T-helper 2 cell treated with Interferon-gamma antibody and Interleukin-4, amounts not matched to agents 5 μg/mL and 100 μg/mL, for 36 hours (primary cell): ENCODE measurements at regions not wholly inside any gene's neighbourhood (a gene's known extent, or its start where the extent isn't known, plus 50 kb on each side); places are given as distances from the start of the nearest gene placed in this dataset.

Source experiments
- DNase-seq: peaks from one replicate; pipeline ENCODE4 v3.0.0; 2021; ENCODE audit warnings: low spot score
- H3K27ac Mint-ChIP-seq: one replicate; pipeline ENCODE4 v1.8.0; 2021; ENCODE audit warnings: mild to moderate bottlenecking, mixed read lengths
- H3K27me3 Mint-ChIP-seq: one replicate; pipeline ENCODE4 v1.8.0; 2021; ENCODE audit warnings: low read depth, mixed read lengths
- H3K36me3 Mint-ChIP-seq: one replicate; pipeline ENCODE4 v1.8.0; 2021; ENCODE audit warnings: low read depth, mixed read lengths
- H3K4me1 Mint-ChIP-seq: one replicate; pipeline ENCODE4 v1.8.0; 2021; ENCODE audit warnings: low read depth, mixed read lengths
- H3K4me3 Mint-ChIP-seq: one replicate; pipeline ENCODE4 v1.8.0; 2022; ENCODE audit warnings: mild to moderate bottlenecking, moderate library complexity, mixed read lengths
- H3K9me3 Mint-ChIP-seq: one replicate; pipeline ENCODE4 v1.8.0; 2021; ENCODE audit warnings: mixed read lengths

- DNase-seq, result no peak
- Mint-ChIP-seq H3K4me3 (no peak overlapping the region), H3K27me3 (peaks cover 25% of the 10 kb centered on the region), H3K9me3 (peaks cover 11% of the 10 kb centered on the region), H3K36me3 (no peaks in the 10 kb centered on the region), H3K27ac (no peak overlapping the region), H3K4me1 (no peaks in the 10 kb centered on the region)
Observed at GRCh38 chr6:87881342-87881895, 166.2 kb upstream of the SPACA1 start.

DNA sequence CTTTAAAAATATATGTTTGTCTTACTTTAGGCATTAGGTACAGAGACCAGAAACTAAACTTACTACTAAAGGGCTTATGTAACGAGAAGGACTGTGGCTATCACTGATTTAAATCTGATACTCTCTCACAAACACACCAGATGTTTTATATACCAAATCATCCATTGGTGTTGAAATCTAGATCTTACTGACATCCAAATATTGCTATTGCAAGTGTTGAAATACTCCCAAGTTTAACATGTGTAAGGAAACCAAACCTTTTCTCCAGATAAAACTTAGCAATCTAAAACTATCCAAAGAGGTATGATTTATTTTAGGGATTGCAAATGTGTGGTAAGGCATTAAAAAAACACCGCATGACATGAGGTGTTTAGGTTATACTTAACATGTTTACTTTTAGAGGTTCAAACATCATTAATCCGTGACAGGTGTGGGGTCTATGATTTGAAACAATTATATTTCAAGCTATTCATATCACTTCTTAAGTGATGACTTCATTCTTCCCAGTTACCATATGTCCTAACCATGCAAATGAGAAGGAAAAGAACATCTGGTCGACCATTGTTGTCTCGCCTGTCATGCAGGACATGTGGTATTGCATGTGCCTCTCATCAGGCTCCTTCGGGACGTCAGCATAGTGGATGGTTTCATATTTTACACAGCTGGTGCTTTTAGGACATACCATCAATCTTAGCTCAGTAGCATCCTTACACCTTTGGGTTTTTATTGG is 168.3 kb upstream of the SPACA1 start:
- Mint-ChIP-seq H3K4me3 (no peak overlapping the region), H3K9me3 (peaks cover 8% of the 10 kb centered on the region), H3K27ac (no peak overlapping the region), H3K36me3 (no peaks in the 10 kb centered on the region), H3K27me3 (peaks cover 37% of the 10 kb centered on the region), H3K4me1 (no peaks in the 10 kb centered on the region)
- DNase-seq, result no peak

- no peak for DNase-seq
- Mint-ChIP-seq H3K4me1 (no peaks in the 10 kb centered on the region), H3K27ac (no peak overlapping the region), H3K36me3 (no peaks in the 10 kb centered on the region), H3K9me3 (no peaks in the 10 kb centered on the region), H3K4me3 (no peak overlapping the region), H3K27me3 (peaks cover 33% of the 10 kb centered on the region)
Observed at GRCh38 chr6:87875781-87876180, 171.9 kb upstream of the SPACA1 start.

DNA sequence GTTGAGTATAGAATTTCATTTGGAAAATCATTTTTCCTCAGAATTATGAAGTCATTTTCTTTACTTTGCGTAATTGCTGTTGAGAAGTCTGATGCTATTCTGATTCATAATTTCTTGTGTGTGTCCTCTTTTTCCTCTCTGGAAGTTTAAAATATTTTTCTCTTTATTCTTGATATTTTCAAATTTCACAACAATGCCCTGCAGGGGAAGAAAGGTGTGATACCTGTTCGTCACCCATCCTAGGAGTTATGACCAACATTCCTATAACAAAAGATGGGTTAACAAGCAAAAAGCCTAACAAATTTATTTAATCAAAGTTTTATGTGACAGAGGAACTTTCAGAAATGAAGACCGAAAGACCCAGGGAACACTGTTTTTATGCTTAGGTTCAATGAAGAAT is 171.5 kb upstream of the AKIRIN2 start:
- Mint-ChIP-seq H3K9me3 (no peaks in the 10 kb centered on the region), H3K4me3 (no peak overlapping the region), H3K36me3 (no peaks in the 10 kb centered on the region), H3K27me3 (peaks cover 28% of the 10 kb centered on the region), H3K27ac (no peak overlapping the region), H3K4me1 (no peaks in the 10 kb centered on the region)
- no peak for DNase-seq

DNA sequence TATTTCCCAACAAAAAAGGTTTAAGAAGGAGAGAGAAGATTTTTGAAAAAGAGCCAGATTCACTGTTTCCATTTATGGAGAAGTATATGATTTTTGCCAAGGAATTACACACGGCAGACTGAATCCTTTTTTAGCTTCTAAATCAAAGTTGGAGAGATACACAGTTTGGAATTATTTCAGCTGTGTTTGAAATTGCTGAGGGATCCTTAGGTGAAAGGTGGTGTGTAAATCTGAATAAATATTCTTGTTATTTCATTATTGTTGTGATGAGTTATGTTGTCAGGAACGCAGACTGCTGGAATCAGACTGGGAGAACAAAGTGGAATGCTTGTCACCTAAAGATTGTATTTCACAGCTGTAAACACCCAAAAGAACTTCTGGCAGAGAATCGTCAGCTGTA is 168.5 kb upstream of the AKIRIN2 start:
- DNase-seq, result no peak

DNA sequence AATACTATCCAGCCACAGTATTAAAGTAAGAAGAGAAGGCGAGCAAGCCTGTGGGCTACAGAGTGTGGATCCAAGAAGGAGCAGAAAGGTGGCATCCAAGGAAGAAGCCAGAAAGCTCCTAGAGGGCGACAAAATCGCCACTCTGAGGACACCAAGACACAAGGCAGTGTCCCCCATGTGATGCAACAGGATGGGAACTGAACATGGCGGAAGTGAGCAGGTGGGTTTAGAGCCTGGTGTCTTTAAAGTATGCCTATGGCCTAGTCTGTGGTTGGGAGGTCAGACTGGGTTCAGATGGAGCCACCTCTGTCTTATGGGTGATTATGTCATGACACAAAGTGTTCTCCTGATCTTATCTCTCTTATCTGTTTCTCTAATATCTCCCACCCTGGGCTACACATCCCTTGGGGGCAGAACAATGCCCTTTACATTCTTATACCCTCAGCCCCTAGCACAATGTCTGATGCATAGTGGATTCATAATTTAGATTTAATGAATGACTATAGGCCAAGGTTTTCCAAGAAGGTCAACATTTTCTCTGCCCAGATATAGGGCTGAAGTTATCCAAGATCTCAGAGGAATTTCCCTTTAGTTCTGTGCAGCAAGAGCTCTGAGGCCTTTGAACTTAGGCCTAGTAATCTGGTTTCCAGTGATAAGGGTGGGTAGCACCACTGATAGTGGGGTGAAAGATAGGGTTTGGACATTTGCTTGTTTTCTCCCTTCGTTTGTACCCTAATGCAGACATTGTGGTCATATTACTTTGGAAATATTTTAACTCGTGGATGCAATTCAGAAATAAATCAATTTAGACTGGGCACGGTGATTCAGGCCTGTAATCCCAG is 167.3 kb upstream of the AKIRIN2 start:
- Mint-ChIP-seq H3K4me1 (no peaks in the 10 kb centered on the region), H3K9me3 (no peaks in the 10 kb centered on the region), H3K36me3 (no peaks in the 10 kb centered on the region), H3K27me3 (peaks cover 8% of the 10 kb centered on the region), H3K4me3 (no peak overlapping the region), H3K27ac (no peak overlapping the region)
- DNase-seq, result no peak

More for the DNA sequence above, 168.5 kb upstream of the AKIRIN2 start:
- Mint-ChIP-seq H3K4me3 (no peak overlapping the region), H3K36me3 (no peaks in the 10 kb centered on the region), H3K4me1 (no peaks in the 10 kb centered on the region), H3K9me3 (no peaks in the 10 kb centered on the region), H3K27me3 (peaks cover 13% of the 10 kb centered on the region), H3K27ac (no peak overlapping the region)

GRCh38 chr6:87860902-87861301 is 158.9 kb upstream of the AKIRIN2 start:
- Mint-ChIP-seq H3K9me3 (no peaks in the 10 kb centered on the region), H3K4me1 (no peaks in the 10 kb centered on the region), H3K4me3 (no peak overlapping the region), H3K27me3 (peaks cover 8% of the 10 kb centered on the region), H3K27ac (no peak overlapping the region), H3K36me3 (no peaks in the 10 kb centered on the region)
- DNase-seq, result no peak

DNA sequence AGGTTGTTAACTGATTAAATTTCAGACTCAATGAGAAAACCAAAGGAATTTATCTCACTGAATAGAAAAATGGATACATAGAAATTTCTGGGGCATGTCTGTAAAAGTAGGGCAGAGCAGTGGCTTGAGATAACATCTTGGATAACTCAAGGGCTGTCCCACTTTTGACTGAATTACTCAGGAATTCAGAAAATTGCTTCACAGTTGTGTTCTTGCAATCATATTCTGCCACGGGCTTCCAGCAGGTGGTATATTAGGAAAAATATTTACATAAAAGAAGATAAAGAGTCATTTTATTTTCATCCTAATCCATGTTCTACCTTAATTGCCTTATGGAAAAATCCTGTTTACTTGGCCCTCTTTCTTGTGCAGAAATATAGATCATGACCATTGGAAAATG is 156.4 kb upstream of the AKIRIN2 start:
- no peaks in the 10 kb centered on the region for H3K4me1 Mint-ChIP-seq
- no peaks in the 10 kb centered on the region for H3K9me3 Mint-ChIP-seq
- H3K36me3 Mint-ChIP-seq, result no peaks in the 10 kb centered on the region
- DNase-seq, result no peak
- H3K4me3 Mint-ChIP-seq, result no peak overlapping the region
- no peak overlapping the region for H3K27ac Mint-ChIP-seq
- H3K27me3 Mint-ChIP-seq, result peaks cover 10% of the 10 kb centered on the region

DNA sequence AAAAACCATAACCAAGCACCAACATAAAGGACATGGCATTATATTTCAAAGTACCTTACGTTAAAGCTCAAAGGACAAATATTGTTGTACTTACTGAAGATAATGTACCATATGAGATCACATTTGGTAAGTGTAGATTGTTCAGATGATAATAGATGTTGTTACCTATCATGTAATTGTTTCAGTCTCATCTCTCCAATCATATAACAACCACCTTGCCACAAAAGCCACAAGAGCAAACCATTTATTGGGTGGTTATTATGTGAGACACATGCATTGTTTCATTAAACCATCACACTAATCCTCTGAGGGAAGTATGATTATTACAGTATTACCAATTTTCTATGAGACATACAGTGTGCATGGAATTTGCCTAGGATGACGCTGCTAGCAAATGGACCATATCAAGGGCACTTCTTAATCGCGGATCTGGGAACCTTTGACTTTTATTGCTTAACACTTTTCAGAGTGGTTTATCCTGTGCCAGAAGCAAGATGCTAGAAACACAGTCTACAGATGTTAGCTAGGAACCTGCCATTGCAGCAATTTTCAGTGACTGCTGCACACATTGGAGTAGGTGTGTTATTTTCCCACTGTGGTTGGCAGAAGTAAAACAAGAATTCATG is 149.8 kb upstream of the AKIRIN2 start:
- no peak overlapping the region for H3K4me3 Mint-ChIP-seq
- H3K36me3 Mint-ChIP-seq, result no peaks in the 10 kb centered on the region
- H3K27me3 Mint-ChIP-seq, result peaks cover 19% of the 10 kb centered on the region
- peaks cover 3% of the 10 kb centered on the region for H3K4me1 Mint-ChIP-seq
- no peak overlapping the region for H3K27ac Mint-ChIP-seq
- no peak for DNase-seq
- no peaks in the 10 kb centered on the region for H3K9me3 Mint-ChIP-seq

- no peak overlapping the region for H3K27ac Mint-ChIP-seq
- H3K36me3 Mint-ChIP-seq, result no peaks in the 10 kb centered on the region
- H3K9me3 Mint-ChIP-seq, result no peaks in the 10 kb centered on the region
- H3K4me1 Mint-ChIP-seq, result peaks cover 3% of the 10 kb centered on the region
- DNase-seq, result no peak
- no peak overlapping the region for H3K4me3 Mint-ChIP-seq
- H3K27me3 Mint-ChIP-seq, result peaks cover 22% of the 10 kb centered on the region
Observed at GRCh38 chr6:87848616-87849015, 146.6 kb upstream of the AKIRIN2 start.

DNA sequence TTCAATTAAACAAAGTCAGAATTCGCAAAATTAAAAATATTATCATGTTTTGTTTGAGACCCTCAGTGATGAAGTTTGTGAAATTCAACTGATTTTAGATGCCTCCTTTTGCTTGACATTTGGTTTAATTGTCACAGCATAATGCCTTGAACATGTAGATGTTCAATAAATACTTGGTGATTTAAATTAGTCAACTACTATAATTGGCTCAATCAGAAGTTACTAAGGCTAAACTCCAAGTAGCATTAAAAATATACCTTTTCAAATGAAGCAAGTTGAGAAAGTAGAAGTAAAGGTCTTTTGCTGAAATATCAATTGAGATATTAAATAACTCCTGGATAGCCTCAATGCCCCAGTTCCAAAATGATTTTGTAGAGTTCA is 145.8 kb upstream of the AKIRIN2 start:
- H3K4me1 Mint-ChIP-seq, result peaks cover 3% of the 10 kb centered on the region
- no peaks in the 10 kb centered on the region for H3K36me3 Mint-ChIP-seq
- H3K9me3 Mint-ChIP-seq, result no peaks in the 10 kb centered on the region

GRCh38 chr6:87847135-87847829 is 145.2 kb upstream of the AKIRIN2 start:
- H3K9me3 Mint-ChIP-seq, result no peaks in the 10 kb centered on the region
- peaks cover 3% of the 10 kb centered on the region for H3K4me1 Mint-ChIP-seq
- H3K27ac Mint-ChIP-seq, result no peak overlapping the region
- H3K36me3 Mint-ChIP-seq, result no peaks in the 10 kb centered on the region
- no peak overlapping the region for H3K4me3 Mint-ChIP-seq
- peaks cover 24% of the 10 kb centered on the region for H3K27me3 Mint-ChIP-seq
- DNase-seq, result no peak

More for the DNA sequence above, 145.8 kb upstream of the AKIRIN2 start:
- DNase-seq, result no peak
- no peak overlapping the region for H3K27ac Mint-ChIP-seq
- no peak overlapping the region for H3K4me3 Mint-ChIP-seq
- H3K27me3 Mint-ChIP-seq, result peaks cover 24% of the 10 kb centered on the region

- H3K36me3 Mint-ChIP-seq, result no peaks in the 10 kb centered on the region
- no peaks in the 10 kb centered on the region for H3K9me3 Mint-ChIP-seq
- no peak overlapping the region for H3K27ac Mint-ChIP-seq
- H3K27me3 Mint-ChIP-seq, result peaks cover 28% of the 10 kb centered on the region
- no peak overlapping the region for H3K4me3 Mint-ChIP-seq
- no peak for DNase-seq
- H3K4me1 Mint-ChIP-seq, result no peaks in the 10 kb centered on the region
Observed at GRCh38 chr6:87846434-87846833, 144.4 kb upstream of the AKIRIN2 start.
